NCI-H1048 (cell line): ENCODE measurements at regions not wholly inside any gene's neighbourhood (a gene's known extent, or its start where the extent isn't known, plus 50 kb on each side); places are given as distances from the start of the nearest gene placed in this dataset.
"Not testable (repeated sequence)": the region's sequence is repeated elsewhere in the genome, so short reads cannot be mapped to it uniquely, and the experiment has no call there.

Source experiments
- DNase-seq: peaks from one replicate; lab custom pipeline; 2025; lab: John Stamatoyannopoulos, UW

GRCh38 chr14:65153101-65153500 is 50.8 kb upstream of the MAX start:
- DNase-seq: no peak

- DNase-seq: no peak
These were observed 54.5 kb upstream of the MAX start for GRCh38 chr14:65156568-65157366.

GRCh38 chr14:65159281-65160062 is 57.2 kb upstream of the MAX start:
- no peak for DNase-seq

- no peak for DNase-seq
These were observed 57.8 kb upstream of the MAX start for GRCh38 chr14:65160091-65160490.

- no peak for DNase-seq
These were observed 59.7 kb upstream of the MAX start for GRCh38 chr14:65162031-65162430.

- DNase-seq: no peak
These were observed 61.9 kb upstream of the MAX start for GRCh38 chr14:65164068-65164824.

GRCh38 chr14:65164825-65165135 is 62.5 kb upstream of the MAX start:
- no peak for DNase-seq

GRCh38 chr14:65167072-65167645 is 64.8 kb upstream of the MAX start:
- no peak for DNase-seq

- DNase-seq: no peak
These were observed 66.5 kb upstream of the MAX start for GRCh38 chr14:65168840-65169239.

GRCh38 chr14:65169351-65169750 is 67.0 kb upstream of the MAX start:
- no peak for DNase-seq

GRCh38 chr14:65170318-65170717 is 68.0 kb upstream of the MAX start:
- no peak for DNase-seq

GRCh38 chr14:65170768-65171507 is 68.6 kb upstream of the MAX start:
- no peak for DNase-seq

- no peak for DNase-seq
These were observed 71.8 kb upstream of the MAX start for GRCh38 chr14:65173973-65174693.

- no peak for DNase-seq
These were observed 72.5 kb upstream of the MAX start for GRCh38 chr14:65174783-65175182.

- DNase-seq: no peak
These were observed 75.2 kb upstream of the MAX start for GRCh38 chr14:65177551-65177950.

- DNase-seq: not testable (repeated sequence)
These were observed 76.9 kb upstream of the MAX start for GRCh38 chr14:65179231-65179630.

- no peak for DNase-seq
These were observed 77.8 kb upstream of the MAX start for GRCh38 chr14:65179918-65180724.

- DNase-seq: no peak
These were observed 78.4 kb upstream of the MAX start for GRCh38 chr14:65180725-65181025.

GRCh38 chr14:65184032-65184764 is 81.9 kb upstream of the MAX start:
- DNase-seq: no peak

GRCh38 chr14:65185829-65186228 is 83.5 kb upstream of the MAX start:
- DNase-seq: no peak
